ENCODE measurements at regions not wholly inside any gene's neighbourhood (a gene's known extent, or its start where the extent isn't known, plus 50 kb on each side); places are given as distances from the start of the nearest gene placed in this dataset.

GRCh38 chr6:121873595-121873994, 438.1 kb downstream of the GJA1 start:
- DNase-seq (no peak), ATAC-seq (no peak)
- TF ChIP-seq, protein P1, sequence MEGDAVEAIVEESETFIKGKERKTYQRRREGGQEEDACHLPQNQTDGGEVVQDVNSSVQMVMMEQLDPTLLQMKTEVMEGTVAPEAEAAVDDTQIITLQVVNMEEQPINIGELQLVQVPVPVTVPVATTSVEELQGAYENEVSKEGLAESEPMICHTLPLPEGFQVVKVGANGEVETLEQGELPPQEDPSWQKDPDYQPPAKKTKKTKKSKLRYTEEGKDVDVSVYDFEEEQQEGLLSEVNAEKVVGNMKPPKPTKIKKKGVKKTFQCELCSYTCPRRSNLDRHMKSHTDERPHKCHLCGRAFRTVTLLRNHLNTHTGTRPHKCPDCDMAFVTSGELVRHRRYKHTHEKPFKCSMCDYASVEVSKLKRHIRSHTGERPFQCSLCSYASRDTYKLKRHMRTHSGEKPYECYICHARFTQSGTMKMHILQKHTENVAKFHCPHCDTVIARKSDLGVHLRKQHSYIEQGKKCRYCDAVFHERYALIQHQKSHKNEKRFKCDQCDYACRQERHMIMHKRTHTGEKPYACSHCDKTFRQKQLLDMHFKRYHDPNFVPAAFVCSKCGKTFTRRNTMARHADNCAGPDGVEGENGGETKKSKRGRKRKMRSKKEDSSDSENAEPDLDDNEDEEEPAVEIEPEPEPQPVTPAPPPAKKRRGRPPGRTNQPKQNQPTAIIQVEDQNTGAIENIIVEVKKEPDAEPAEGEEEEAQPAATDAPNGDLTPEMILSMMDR (IDR thresholded peaks at IDR 0.05 in 4 of 5, conservative IDR thresholded peaks at IDR 0.05 in 1 of 5): no peak
- TF ChIP-seq POLR2A (IDR thresholded peaks at IDR 0.05): no peak
- no peak overlapping the region for H3K4me3 ChIP-seq
- no peak overlapping the region for H3K27ac ChIP-seq
- H3K4me1 ChIP-seq: no peaks in the 10 kb centered on the region
- no peaks in the 10 kb centered on the region for H3K36me3 ChIP-seq
- intact Hi-C loops (cut with DNase I; ENCODE audit: low total_unique reads) (no loop called here), in situ Hi-C loops (cut with MboI; ENCODE audit: low sequenced_read_pairs in 4 of 4) (loop anchor here in 1 of 4 donors (25.0 kb wide), 1 partner anchor 436 kb away; the partner anchor contains the start of gene GJA1)
- no peaks in the 10 kb centered on the region for H3K9me3 ChIP-seq
- H3K27me3 ChIP-seq: no peaks in the 10 kb centered on the region

- Histone ChIP-seq H3K36me3 (no peaks in the 10 kb centered on the region), H3K27me3 (no peaks in the 10 kb centered on the region), H3K4me3 (no peak overlapping the region), H3K9me3 (no peaks in the 10 kb centered on the region), H3K27ac (no peak overlapping the region), H3K4me1 (no peaks in the 10 kb centered on the region)
- ATAC-seq (no peak), DNase-seq (no peak)
- in situ Hi-C loops (cut with MboI; ENCODE audit: low sequenced_read_pairs in 4 of 4) (no loop called here), intact Hi-C loops (cut with DNase I; ENCODE audit: low total_unique reads) (no loop called here)
- no peak for TF ChIP-seq POLR2A (IDR thresholded peaks at IDR 0.05)
- TF ChIP-seq, protein P1 (IDR thresholded peaks at IDR 0.05 in 4 of 5, conservative IDR thresholded peaks at IDR 0.05 in 1 of 5): no peak
Observed at GRCh38 chr6:121876721-121877120, 441.3 kb downstream of the GJA1 start.

- H3K27me3 ChIP-seq: no peaks in the 10 kb centered on the region
- H3K36me3 ChIP-seq: no peaks in the 10 kb centered on the region
- TF ChIP-seq, protein P1 (IDR thresholded peaks at IDR 0.05 in 4 of 5, conservative IDR thresholded peaks at IDR 0.05 in 1 of 5): no peak
- no peak for TF ChIP-seq POLR2A (IDR thresholded peaks at IDR 0.05)
- no peaks in the 10 kb centered on the region for H3K9me3 ChIP-seq
- no peak overlapping the region for H3K27ac ChIP-seq
- in situ Hi-C loops (cut with MboI; ENCODE audit: low sequenced_read_pairs in 4 of 4) (no loop called here), intact Hi-C loops (cut with DNase I; ENCODE audit: low total_unique reads) (no loop called here)
- no peak overlapping the region for H3K4me3 ChIP-seq
- ATAC-seq (no peak), DNase-seq (no peak)
- no peaks in the 10 kb centered on the region for H3K4me1 ChIP-seq
Observed at GRCh38 chr6:121879149-121879548, 443.7 kb downstream of the GJA1 start.

- DNase-seq (no peak), ATAC-seq (no peak)
- Histone ChIP-seq H3K27ac (no peak overlapping the region), H3K4me3 (no peak overlapping the region), H3K9me3 (no peaks in the 10 kb centered on the region), H3K36me3 (no peaks in the 10 kb centered on the region), H3K4me1 (no peaks in the 10 kb centered on the region), H3K27me3 (no peaks in the 10 kb centered on the region)
- intact Hi-C loops (cut with DNase I; ENCODE audit: low total_unique reads) (no loop called here), in situ Hi-C loops (cut with MboI; ENCODE audit: low sequenced_read_pairs in 4 of 4) (no loop called here)
- TF ChIP-seq, protein P1 (IDR thresholded peaks at IDR 0.05 in 4 of 5, conservative IDR thresholded peaks at IDR 0.05 in 1 of 5): no peak
- TF ChIP-seq POLR2A (IDR thresholded peaks at IDR 0.05): no peak
Observed at GRCh38 chr6:121880831-121881230, 445.4 kb downstream of the GJA1 start.

- no peak for TF ChIP-seq POLR2A (IDR thresholded peaks at IDR 0.05)
- Histone ChIP-seq H3K36me3 (no peaks in the 10 kb centered on the region), H3K9me3 (no peaks in the 10 kb centered on the region), H3K27ac (no peak overlapping the region), H3K4me1 (no peaks in the 10 kb centered on the region), H3K4me3 (no peak overlapping the region), H3K27me3 (no peaks in the 10 kb centered on the region)
- in situ Hi-C loops (cut with MboI; ENCODE audit: low sequenced_read_pairs in 4 of 4) (no loop called here), intact Hi-C loops (cut with DNase I; ENCODE audit: low total_unique reads) (no loop called here)
- ATAC-seq (peak; percentile 36), DNase-seq (no peak)
Observed at GRCh38 chr6:121881974-121882667, 446.7 kb downstream of the GJA1 start.
